G401.6 (cell line): ENCODE measurements at regions not wholly inside any gene's neighbourhood (a gene's known extent, or its start where the extent isn't known, plus 50 kb on each side); places are given as distances from the start of the nearest gene placed in this dataset.
"Not testable (repeated sequence)": the region's sequence is repeated elsewhere in the genome, so short reads cannot be mapped to it uniquely, and the experiment has no call there.

ENCODE experiments used
- FAIRE-seq: peaks from 2 replicates; lab custom pipeline; 2012; peaks lifted over from hg19 to GRCh38; lab: Jason Lieb, UNC

DNA sequence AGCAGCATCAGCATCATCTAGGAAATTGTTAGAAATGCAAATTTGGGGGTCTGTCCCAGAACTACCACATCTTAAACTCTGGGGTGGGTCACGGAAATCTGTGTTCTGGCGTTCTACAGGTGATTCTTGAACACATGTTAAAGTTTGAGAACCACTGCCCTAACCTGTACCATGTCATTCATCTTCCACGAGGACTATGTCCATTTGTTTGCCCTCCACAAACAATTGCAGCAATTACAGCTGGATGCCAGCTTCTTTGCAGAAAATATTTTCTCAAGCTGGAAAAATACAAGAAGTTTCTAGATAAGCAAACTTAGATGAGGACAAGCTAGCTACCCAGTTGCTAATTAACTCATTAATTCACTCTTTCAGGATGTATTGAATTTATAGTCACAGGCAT, 54.1 kb downstream of the MAFB start:
- FAIRE-seq: no peak

DNA sequence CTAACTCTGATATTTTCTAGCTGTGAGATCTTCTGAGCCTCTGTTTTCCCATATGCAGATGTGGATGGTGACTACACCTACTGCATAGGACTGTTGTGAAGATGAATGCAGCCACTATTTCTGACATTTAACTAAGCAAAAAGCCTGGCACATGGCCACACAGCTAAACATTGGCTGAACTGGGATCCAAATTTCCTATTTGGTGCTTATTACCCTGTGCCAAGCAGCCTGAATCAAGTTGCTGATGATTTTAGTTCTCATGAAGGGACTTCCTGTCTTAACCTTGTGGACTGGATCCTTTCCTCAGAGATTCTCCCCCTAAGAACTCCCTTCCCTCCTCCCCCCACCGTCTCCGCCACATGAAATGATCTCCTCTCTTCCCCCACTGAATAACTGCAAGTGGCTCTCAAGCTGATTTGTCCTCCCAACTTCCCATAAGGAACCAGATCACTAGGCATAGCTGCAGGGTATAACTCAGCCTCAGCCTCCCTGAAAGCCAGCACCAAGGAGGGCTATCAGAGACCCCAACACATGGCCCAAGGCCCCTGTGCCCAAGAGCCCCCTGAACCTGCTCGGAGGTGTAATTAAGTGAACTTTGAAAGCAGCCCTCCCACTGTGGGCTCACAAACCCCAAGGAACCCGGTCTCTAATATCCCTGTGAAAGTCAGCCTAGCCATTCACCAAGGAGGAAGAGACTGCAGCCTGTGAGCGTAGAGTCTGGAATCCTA, 55.7 kb downstream of the MAFB start:
- no peak for FAIRE-seq

DNA sequence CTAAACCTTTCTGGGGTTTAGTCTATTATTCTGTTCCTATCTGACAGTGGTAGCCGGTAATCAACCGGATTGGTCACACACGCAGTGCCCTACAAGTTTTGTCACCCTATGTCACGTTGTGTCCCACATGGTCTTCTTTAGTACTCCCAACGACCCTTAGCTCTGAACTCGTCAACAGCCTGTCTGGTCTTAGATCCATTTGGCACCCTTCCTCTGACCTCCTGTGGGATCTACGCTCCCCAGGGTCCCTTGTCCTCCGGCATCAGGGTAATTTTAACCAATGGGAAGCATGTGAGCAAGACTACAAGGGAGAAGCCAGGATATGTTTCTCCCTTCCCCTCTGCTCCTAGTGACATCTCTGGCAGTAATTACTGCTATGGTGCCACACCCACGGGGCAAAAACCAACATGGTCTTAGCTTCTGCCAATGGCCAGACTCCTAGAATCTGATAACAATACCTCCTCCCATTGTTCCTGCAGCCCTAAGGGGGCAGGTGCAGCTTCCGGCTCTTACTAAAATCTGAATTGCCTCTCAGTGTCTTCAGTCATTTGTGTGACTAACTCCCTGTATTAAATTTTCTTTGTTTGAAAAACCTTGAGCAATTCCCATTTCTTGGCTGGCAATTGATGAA, 56.6 kb downstream of the MAFB start:
- FAIRE-seq: no peak

DNA sequence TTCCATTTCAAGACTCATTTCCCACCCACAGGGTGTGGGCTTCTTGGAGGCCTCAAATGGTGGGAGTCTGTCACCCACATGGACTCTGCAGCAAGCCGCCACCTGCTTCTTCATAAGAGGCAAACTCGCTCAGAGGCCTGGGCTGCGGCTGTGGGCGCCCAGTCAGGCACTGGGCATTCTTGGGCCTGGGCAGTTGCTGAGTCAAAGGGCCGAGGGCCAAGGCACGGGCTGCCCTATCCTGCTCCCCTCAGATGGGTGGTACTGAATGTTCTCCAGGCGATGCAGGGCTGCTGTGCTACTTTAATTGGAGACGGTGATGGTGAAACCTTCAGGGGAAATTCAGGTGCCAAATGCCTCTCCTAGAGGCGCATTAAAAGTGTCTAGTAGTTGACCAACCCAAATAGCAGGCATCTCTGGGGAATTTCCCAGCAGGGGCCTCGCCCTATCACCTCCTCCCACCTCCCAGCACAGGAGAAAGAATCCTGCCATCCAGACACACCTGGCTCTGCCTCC, 57.9 kb downstream of the MAFB start:
- FAIRE-seq: no peak

DNA sequence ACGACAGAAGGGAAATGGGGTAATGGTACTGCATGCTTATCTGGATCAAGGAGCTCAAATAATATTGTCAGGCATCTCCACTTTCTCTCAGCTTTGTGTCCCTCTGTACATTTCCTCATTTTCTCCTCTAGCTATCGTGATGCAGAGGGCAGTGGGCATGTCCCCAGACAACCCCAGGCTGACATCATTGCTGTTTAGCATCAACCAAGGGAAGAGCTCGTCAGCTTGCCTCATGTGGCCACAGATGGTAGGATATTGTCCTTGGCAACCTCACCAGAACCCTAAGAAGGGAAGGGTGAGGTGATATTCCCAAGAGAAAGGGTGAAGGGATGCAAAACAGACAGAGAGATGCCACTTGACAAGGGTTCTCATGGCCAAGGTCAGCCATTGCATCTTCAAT, 58.3 kb downstream of the MAFB start:
- no peak for FAIRE-seq

DNA sequence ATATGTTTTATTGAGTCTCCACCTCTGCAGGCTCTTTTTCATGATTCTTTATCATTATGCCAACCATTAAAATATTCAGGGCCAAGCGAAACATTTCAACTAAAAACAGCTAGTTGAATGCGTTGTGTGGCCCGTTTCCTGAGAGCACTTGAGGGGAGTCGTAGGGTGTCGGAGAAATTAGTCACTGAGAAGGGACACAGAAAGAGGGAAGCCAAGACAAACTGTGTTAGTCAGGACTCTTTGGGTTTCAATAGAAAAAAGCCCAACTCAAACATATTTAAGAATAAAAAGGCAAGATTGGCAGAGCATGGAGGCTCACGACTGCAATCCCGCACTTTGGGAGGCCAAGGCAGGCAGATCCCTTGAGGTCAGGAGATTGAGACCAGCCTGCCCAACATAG, 58.9 kb downstream of the MAFB start:
- FAIRE-seq: no peak

DNA sequence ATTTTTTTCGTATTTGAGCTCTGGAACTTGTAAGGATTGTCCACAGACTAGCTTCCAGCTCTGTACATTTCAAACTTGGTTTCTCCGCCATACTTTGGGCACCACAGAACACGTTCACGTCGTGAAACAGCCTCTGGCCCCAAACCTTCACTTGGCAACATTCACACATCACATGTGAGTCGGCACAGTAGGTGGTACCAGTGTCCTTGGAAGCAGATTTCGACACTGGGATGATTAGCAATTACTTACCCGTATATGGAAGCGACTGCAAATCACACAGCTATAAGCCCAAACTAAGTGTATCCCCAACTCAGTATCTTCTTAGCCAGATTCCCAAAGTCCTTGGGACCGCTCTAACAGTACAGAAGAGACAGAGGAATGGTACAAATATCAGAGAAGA, 60.2 kb downstream of the MAFB start:
- no peak for FAIRE-seq

DNA sequence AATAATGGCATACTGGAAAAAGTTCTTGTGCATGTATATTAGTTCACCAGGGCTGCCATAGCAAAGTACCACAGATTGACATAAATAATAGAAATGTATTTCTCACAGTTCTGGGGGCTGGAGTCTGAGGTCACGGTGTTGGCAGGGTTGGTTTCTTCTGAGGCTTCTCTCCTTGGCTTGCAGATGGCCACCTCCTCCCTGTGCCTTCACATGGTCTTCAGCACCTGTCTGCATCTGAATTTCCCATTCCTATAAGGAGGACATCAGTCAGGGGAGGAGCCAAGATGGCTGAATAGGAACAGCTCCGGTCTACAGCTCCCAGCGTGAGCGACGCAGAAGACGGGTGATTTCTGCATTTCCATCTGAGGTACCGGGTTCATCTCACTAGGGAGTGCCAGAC, 70.0 kb downstream of the MAFB start:
- FAIRE-seq: not testable (repeated sequence)

DNA sequence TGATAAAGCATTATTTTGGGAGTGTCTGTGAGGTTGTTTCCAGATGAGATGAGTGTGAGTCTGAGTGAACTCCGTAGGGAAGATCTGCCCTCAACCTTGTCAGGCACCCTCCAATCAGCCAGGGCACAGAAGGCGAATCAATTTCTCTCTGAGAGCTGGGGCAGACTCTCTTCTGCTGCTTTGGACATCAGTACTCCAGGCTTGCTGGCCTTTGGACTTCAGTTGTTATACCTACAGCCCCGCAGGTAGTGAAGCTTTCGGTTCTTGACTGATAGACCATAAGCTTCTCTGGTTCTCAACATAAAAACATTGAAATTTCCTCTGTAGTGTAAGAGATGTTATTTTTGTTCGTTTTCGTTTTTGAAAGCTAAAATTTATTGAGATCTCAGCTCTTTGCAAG, 71.4 kb downstream of the MAFB start:
- FAIRE-seq: no peak

DNA sequence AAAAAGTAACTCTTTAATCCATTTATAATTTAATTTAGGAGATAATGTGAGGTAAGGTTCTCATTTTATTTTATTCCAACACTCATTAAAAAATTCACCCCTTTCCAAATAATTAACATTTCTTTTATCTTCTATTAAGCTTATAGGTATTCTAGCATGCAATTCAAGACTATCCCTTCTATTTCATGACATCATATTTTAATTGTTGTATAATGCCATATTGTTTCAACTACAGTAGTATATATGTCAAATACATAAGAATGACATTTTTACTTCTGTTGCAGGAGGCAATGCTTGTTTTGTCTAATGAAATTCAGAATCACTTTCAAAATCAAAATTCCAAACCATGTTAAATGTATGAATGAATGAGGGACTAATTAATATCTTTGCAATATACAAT, 76.2 kb downstream of the MAFB start:
- no peak for FAIRE-seq

DNA sequence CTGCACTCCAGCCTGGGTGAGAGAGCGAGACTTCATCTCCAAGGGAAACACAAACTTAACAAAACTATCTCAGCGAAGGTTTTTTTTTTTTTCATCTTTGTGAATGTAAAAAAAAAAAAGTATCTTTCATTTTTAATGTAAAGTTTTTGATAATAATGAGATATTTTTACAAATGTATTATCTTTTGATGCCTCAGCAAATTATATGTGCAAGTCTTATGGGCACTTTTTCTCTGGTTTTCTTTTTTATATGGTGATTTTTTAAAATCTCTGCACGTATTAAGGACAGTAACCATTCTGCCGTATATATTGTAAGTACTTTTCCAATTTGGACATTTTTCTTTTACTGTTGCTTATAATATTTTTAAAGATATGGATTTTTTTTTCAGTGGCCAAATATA, 76.8 kb downstream of the MAFB start:
- FAIRE-seq: no peak

DNA sequence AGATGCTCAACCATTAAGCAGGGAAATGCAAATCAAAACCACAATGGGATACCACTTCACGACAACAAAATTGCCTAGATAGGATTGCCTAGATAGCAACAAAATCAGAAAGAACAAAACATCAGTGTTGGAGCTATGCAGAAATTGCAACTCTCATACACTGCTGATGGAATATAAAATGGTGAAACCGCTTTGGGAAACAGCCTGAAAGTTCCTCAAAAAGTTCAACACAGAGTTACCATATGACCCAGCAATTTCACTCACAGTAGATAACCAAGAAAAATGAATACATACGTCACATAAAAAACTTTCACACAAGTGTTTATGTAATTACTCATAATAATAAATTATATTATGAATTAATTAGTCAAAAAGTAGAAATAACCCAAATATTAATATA, 78.3 kb downstream of the MAFB start:
- FAIRE-seq: no peak

DNA sequence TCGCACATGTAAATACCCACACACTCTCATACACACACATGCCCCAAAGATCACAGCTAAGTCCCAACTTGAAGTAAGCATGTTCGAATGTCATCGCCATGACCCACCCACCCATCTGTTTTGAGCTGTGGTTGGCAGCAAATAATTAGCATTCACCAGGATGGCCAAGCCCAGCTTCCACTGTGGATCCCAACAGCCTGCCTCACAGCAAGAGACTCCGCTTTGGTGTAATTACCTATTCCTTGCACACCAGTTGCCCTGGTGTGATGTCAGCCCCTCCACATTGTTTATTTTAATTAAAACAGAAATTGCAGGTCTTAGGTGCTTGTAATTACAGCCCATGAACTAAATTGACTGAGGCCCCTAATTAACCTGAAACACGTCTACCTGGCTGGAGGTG, 81.1 kb downstream of the MAFB start:
- FAIRE-seq: no peak

DNA sequence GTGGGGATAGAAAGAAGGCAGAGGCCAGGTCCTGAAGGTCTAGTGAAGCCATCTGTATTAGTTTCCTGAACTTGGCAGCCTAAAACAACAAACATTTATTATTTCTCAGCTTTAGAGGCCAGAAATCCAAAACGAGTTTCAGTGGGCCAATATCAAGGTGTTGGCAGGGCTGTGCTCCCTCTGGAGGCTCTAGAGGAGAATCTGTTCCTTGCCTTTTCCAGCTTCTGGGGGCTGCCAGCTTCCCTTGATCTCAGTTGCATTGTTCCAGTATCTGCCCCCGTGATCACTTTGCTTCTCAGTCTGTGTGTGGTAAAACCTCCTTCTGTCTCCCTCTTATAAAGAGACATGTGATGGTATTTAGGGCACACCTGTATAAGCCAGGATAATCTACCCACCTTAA, 82.4 kb downstream of the MAFB start:
- no peak for FAIRE-seq

DNA sequence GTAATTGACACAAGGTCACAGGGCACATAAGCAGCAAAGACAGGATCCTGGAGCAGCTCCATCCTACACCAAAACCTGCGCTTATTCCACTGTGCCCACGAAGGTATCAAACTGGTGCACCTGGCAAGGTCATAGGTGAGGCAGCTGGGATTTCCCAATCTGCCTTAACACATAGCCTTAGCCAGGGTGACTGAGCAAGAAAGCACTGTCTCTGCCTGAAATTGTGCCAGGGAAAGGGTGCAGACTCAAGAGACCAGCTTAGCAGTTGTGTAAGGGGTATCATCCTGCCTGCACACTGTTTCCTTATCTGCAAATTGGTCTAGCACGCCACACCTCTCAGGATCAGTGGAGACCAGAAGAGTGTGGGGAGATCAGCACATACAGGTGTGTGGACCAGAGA, 82.8 kb downstream of the MAFB start:
- no peak for FAIRE-seq

DNA sequence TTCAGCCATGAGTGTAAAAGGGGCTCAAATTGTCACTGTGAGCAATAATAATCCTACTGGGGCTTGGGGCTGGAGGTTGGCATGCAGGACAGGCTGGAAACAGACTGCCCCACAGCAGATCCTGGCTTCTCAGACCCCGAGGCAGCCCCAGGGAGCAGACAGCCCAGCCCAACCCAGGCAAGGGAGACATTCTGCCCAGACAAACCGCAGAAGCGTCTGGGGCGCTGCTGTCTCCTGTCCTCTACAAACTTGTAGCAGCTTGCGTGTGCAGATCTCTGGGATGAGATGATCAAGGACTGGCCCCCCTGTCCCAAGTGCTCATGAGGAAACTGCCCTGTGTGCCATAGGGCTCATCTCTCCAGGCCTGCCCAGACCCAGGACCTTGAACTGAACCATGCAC, 84.6 kb downstream of the MAFB start:
- FAIRE-seq: no peak

DNA sequence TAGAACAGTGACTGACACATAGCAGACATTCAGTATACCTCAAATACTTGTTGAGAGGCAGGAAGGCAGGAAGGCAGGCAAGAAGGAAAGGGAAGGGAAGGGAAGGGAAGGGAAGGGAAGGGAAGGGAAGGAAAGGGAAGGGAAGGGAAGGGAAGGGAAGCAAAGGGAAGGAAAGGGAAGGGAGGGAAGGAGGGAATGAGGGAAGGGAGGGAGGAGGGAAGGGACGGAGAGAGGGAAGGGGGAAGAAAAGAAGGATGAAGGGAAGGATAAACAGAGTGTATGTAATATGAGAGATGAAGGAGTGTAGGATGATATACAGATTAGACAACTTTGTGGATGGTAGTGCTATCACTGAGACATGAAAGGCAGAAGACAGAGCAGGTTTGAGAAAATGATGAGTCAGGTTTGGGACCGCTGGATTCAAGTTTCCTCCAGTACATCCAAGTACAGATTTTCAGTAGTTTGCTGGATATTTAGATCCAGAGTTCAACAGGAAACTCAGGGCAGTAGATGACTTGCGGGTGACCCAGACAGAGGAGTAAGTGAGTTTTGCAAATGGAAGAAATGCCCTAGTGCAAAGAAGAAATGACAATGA, 85.9 kb downstream of the MAFB start:
- FAIRE-seq: no peak

DNA sequence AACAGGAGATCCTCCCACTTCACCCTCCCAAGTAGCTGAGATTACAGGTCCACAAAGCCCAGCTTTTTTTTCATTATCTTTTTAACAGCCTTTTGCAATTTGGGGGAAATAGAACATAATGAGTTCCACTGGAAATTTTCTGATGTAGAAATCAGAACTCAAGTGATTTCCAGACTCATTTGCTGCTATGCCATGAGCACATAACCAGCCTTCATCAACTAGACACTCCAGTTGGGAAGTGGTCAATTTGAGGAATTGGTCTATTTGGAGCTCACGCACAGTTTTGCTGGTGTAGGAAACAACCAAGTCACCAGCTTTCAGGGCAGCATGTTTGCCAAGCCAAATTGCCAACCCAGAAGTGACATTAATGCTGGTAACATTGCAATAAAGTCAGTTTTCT, 86.7 kb downstream of the MAFB start:
- no peak for FAIRE-seq

DNA sequence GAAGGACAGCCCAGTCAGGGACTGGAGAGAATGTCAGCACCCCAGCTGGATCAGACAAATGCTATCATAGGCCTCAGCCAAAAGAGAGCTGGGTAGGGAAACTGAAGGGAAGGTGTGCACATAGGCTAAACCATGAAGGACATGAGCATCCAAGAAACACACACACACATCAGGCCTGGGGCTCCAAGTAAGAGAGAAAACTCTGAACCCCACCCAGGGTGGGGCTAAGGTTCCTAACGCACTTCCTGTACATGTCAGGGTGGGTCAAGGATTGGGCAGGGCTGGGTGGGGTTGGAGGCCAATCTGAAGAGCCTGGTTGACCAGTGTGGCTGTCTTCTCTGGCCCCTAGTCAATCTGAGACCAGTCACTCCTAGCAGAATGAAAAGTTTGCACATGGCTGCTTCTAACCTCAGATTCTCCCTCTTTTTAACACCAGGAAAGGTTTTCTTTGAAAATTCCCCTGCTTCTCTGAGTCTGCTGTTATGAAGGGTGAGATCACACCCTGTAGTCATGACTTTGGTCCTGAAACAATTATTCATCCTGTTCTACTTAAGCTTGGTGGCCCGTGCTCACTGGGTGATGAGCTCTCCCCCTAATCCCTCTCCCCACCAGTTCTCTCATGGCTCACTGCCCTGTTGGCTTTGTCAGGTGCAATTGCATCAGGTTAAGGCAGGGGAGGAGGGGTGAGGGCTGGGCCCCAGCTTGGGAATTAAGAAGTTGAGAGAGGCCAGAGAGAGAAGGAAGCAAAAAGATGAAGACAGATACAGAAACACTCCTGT, 88.4 kb downstream of the MAFB start:
- FAIRE-seq: no peak

DNA sequence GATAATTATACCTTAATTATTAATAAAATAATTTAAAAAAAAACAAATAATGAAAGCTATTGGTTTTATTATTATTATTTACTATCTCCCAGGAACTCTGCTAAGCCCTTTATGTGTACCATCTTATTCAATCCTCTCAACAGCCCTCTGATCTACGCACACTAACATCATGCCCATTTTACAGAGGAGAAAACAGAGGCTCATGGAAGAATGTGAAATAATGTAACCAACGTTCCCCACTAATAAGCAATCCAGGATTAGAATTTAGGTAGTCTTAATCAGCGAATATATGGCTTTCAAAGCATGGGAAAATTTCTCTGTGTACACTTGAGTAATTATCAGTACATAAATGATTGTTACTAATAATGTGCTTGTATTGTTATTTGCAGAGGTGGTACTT, 89.0 kb downstream of the MAFB start:
- FAIRE-seq: no peak

DNA sequence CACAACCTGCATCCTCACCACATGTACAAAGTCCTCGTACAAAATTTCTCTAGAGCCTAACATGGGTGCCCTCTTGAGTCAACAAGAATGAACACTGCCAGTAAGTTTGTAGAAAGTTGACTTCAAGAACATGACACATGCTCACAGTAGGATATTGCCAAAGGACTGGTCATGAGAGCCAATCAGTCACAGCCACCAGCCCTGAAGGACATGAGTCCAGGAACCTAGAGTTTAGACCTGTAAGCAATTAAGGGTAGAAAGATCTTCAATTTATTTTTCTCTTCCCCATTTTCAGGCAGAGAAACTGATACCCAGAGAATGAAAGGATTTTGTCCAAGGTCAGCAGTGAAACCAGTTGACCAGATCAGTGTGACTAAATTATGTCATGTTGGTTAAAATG, 96.1 kb downstream of the MAFB start:
- FAIRE-seq: no peak

DNA sequence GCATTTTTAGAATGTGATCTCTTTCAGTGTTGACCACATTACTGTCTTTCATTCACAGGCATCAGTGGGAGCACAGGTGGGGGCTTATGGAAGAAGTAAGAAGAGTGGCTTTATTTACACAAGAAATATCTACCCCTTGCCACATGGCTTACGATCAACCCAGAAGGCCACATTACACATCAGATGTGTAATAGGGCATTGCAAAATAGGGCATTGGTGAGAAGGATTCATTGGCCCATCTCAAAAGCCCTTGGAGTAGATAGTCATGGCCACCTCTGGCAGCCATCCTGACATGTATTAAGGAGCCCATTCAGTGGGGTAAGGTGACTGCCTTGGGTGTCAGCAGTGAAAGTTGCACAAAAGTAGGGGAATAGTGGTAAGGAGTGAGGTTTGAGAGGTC, 97.5 kb downstream of the MAFB start:
- no peak for FAIRE-seq

DNA sequence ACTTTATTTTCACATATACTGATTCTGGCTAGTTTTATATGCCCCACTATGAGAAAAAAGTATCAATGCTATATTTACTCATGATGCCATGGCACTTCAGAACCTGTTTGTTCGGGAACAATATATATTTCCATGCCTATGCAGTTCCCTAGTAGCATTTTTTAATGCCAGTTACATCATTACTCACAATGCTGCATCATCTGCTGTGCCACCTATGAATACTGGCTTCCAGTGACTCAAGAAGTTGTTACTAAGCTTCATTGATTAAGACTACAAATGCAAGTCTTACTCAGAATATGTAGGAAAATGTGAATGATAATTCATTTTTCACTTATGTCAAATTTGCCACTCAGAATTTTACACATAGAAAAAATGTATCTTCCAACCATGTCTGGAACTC, 97.9 kb downstream of the MAFB start:
- no peak for FAIRE-seq
